8988T (cell line): ENCODE measurements at regions not wholly inside any gene's neighbourhood (a gene's known extent, or its start where the extent isn't known, plus 50 kb on each side); places are given as distances from the start of the nearest gene placed in this dataset.

Experiments
- DNase-seq: peaks from one replicate; pipeline ENCODE4 v3.0.0; 2011

GRCh38 chr11:92850296-92850826, 119.1 kb upstream of the MTNR1B start:
- no peak for DNase-seq

DNA sequence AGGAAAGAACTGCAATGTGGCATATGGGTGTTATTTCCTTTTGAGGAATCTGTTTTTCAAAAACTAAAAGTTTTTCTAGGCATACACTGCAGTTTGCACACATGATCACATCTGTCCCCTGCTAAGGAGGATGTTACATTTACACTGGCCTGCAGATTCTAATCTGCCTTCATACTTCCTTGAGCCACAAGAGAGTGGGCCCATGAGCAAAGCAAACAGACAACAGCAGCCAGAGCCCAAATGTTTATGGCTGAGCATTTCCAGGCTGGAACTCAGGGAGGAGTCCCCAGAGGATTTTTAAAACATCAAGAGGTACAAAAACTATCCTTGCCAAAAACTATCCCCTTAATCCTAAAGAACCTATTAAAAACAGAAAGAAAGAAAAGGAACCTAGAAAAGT, 117.2 kb upstream of the MTNR1B start:
- DNase-seq, result no peak

- no peak for DNase-seq
Measured at GRCh38 chr11:92852946-92853345, 116.5 kb upstream of the MTNR1B start.

- no peak for DNase-seq
Measured at GRCh38 chr11:92854162-92854561, 115.3 kb upstream of the MTNR1B start.

DNA sequence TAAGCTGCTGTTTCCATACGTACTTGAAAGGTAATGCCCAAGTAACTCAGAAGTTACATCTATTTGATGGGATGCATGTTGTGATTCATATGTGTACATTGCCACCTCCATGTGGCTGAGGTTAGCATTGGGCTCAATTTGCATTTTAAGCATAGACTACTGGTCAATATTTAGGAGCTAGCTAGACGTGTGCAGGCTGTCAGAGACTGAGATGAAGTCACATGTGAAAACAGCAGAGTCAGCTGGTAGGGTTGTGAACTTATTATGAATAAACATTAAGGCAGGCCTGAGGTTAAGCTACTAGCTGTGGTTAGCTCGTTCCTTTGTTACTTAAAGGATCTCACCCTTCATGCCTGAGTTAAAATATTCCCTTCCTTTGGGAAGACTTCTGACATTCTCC, 114.5 kb upstream of the MTNR1B start:
- DNase-seq, result no peak

- no peak for DNase-seq
Measured at GRCh38 chr11:92855607-92856405, 113.6 kb upstream of the MTNR1B start.

DNA sequence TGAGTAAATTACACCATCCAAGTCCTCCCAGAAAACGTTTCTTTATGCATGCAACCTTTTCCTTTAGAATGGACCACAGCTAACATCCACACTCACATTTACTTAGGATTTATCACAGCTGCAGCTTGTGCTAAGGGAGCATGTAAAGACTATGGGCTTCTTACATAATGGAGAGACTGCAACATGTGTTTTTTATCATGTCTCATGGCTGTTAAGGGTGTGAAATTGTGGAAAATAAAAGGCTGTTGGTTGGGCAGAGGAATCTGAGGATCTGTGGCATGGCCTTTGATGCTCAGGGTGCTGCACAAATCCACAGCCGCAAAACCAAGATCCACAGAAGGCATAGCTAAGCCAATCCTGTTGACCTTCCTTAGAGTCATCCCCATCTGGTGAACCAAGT, 112.0 kb upstream of the MTNR1B start:
- DNase-seq, result no peak

DNA sequence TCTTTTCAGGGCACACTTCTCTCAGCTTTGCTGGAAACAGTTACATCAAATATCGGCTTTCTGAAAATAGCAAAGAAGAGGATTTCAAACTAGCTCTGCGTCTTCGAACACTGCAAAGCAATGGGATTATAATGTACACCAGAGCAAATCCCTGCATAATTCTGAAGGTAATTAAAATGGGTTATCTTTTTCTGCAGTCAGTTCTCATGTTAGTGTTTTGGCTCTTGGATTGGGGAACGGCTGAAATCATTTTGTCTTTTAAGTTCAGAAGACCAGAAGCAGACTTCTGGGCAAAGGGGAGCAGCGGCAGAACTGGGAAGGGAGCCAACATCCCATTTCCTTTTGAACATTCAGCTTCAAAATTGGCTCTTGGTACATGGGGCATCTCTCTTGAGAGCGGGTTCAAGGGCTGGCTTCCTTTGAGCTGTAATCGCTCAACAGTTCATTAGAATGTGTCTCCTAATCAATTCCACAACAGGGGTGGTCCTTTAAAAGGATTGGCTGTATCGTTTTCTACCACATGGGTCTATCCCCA, 110.2 kb upstream of the MTNR1B start:
- no peak for DNase-seq

GRCh38 chr11:92861634-92862033, 107.8 kb upstream of the MTNR1B start:
- no peak for DNase-seq

- DNase-seq, result no peak
Measured at GRCh38 chr11:92865352-92865751, 104.1 kb upstream of the MTNR1B start.

DNA sequence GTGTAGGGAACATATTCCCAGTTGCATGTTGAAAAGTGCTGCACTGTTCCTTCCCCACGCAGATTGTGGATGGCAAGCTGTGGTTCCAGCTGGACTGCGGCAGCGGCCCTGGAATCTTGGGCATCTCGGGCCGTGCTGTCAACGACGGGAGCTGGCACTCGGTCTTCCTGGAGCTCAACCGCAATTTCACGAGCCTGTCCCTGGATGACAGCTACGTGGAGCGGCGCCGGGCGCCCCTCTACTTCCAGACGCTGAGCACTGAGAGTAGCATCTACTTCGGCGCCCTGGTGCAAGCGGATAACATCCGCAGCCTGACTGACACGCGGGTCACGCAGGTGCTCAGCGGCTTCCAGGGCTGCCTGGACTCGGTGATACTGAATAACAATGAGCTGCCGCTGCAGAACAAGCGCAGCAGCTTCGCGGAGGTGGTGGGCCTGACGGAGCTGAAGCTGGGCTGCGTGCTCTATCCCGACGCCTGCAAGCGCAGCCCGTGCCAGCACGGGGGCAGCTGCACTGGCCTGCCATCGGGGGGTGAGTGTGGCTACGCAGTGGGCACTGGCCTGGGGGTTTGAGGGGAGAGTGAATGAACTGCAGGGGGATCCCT, 102.7 kb upstream of the MTNR1B start:
- no peak for DNase-seq

DNA sequence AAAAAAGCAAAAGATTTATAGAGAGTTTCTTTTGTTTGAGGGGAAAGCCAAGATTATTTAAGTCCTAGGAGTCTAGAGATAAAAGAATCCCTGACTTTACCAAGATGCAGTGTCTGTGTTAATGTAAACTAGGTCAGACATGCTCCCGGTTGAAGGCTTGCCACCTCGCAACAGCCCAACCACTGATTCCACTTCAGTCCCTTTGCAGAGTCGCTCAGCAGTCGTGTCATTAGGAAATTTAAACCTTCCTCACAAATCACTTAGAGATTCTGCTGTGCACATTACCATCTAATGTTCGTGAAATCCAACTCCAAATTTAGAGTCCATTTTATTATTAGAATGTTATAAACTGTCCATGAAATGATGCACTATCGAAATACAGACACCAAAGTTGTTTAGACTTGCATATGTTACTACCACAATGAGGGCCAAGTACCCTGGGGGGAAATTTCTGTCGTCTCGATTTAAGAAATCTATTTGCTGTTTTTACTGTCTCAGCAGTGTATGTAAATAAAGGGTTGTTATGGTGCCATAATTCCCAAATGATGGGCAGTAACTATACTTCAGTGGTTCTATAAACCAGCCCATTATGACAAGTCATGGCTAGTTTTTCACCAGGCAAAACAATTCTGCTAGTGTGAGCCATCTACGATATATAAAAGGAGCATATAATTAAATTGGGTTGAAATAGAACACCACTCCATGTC, 101.4 kb upstream of the MTNR1B start:
- DNase-seq, result no peak

DNA sequence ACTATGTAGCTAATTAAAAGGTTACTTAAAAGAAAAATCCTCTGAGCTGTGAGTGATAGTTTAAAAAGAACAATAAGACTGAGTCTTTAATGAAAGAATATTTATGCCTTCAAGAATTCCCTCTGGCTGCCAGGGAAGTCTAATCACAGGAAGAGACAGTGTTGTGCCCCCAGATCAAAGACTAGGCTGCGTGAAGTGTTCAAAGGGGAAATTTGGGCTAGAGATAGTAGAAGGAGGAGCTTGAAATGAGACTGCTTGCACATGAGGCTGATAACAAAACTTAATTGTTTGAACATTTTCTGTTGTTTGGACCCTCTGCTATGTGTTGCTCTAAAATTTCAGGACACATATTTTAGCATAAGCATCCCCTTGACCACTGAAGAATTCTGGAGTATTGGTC, 99.7 kb upstream of the MTNR1B start:
- no peak for DNase-seq

- DNase-seq, result no peak
Measured at GRCh38 chr11:92870196-92870832, 99.1 kb upstream of the MTNR1B start.

DNA sequence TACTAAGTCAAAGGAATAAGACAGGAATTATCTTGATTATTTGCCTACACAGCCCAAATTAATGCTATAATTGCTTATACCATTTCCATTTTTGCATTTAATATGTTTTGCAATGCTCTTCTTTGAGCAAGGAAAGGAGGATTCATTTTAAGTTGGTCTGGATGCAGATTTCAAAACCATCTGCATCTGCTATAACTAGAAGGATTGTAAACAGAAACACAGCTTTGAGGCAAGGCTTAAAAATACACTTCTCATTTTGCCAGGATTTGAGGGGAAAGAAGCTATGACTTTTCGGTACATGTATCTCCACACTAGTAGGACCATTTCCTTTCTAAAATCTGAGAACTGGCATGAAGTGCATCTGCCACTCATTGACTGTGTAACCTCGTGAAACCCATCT, 95.9 kb upstream of the MTNR1B start:
- no peak for DNase-seq

GRCh38 chr11:92875473-92875872, 94.0 kb upstream of the MTNR1B start:
- DNase-seq, result no peak

- DNase-seq, result no peak
Measured at GRCh38 chr11:92879086-92879485, 90.4 kb upstream of the MTNR1B start.

DNA sequence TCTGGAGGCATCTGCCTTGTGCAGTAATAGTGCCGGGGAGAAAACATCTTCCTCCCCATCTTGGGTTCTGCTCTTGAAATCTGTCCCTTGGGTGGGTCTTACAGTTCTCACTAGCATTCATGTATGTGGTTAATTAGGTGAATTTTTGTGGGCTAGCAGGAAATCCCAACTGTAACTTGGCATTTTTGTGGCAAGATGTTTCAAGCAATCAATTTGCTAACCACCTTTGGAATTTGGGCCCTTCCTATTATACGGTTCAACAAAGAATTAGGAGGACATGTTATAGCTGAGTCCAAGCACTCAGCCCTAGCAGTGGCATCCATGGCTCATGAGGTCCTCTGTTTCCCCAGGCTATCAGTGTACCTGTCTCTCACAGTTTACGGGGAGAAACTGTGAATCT, 89.1 kb upstream of the MTNR1B start:
- no peak for DNase-seq

DNA sequence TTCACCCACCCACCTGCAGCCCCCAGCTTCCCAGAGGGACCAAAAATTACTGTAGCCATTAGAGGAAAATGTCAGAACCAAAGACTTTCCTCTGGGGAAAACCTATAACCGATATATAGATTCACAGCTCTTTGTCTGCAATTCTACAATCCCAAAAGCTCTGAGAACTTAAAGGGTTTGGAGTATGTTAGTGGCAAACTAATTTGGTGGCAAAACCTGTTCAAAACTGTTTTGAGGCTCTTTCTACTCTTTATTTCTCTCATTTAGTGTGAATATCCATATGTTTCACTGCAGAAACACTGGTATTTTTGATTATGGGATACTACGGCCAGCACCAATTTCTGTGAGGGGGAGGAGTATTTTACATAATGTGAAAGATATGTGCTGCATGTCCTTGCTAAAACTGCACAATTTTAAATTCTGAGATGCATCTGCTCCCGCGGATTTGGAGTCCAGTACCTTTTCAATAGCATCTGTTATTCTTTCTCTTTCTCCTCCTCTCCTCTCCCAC, 87.5 kb upstream of the MTNR1B start:
- DNase-seq, result no peak

DNA sequence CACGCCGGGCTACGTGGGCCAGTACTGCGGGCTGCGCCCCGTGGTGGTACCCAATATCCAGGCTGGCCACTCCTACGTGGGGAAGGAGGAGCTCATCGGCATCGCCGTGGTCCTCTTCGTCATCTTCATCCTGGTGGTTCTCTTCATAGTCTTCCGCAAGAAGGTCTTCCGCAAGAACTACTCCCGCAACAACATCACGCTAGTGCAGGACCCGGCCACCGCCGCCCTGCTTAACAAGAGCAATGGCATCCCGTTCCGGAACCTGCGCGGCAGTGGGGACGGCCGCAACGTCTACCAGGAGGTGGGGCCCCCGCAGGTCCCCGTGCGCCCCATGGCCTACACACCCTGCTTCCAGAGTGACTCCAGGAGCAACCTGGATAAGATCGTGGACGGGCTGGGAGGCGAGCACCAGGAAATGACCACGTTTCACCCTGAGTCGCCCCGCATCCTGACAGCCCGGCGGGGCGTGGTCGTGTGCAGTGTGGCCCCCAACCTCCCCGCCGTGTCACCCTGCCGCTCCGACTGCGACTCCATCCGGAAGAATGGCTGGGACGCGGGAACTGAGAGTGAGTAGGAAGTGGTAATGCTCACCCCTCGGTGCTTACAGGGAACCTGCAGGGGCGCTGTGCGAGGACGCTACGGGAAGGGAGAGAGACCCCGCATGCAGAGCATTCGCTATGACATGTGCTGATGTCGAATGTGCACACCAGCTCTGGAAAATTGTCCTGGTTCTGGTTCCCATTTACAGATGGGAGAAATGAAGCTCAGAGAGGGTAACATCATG, 86.4 kb upstream of the MTNR1B start:
- DNase-seq, result no peak

- DNase-seq, result no peak
Measured at GRCh38 chr11:92885600-92885999, 83.9 kb upstream of the MTNR1B start.
